ENCODE measurements at regions not wholly inside any gene's neighbourhood (a gene's known extent, or its start where the extent isn't known, plus 50 kb on each side); places are given as distances from the start of the nearest gene placed in this dataset.
A peak's percentile ranks its signal among the peaks of the same experiment; 100 is the strongest.

DNA sequence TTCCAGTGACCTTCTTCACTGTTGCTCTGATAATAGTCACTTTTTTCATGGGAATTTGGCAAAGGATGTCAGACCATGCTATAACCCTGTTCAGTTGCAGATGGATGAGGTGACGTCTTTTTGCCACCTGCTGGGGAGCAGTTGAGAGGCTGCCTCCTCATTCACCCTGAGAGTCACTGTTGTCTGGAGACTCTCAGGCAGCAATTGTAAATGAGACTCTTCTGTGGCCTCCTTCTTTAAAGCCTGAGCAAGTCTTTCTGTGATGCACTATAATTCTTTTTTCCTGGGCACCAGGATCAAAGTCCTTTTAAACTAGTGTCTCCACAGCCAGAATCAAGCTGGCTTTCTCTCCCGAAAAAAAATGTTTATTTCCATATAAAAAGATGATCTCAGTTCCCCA, 345.1 kb downstream of the ARL4A start:
- peak overlapping the region; percentile 79 for H3K27ac ChIP-seq (ENCODE audit: insufficient read depth, low read depth, low read length, poor library complexity, severe bottlenecking)
- WGBS, 2 experiments: 20 to 26% methylated on average over 2 of the region's 2 CpGs

GRCh38 chr7:13034693-13035092, 347.3 kb downstream of the ARL4A start:
- Histone ChIP-seq H3K9me3 (ENCODE audit: control insufficient read depth, low read length) (no peaks in the 10 kb centered on the region), H3K36me3 (ENCODE audit: control insufficient read depth, insufficient read depth, low read length) (no peaks in the 10 kb centered on the region), H3K4me1 (ENCODE audit: control insufficient read depth, insufficient read depth, low read length) (peaks cover 24% of the 10 kb centered on the region), H3K27ac (ENCODE audit: insufficient read depth, low read depth, low read length, poor library complexity, severe bottlenecking) (no peak overlapping the region), H3K4me3 (ENCODE audit: insufficient read depth, low read depth, low read length) (no peak overlapping the region), H3K27me3 (ENCODE audit: control insufficient read depth, insufficient read depth, low read length, poor library complexity, severe bottlenecking) (no peaks in the 10 kb centered on the region)
- 82 to 96% methylated on average over 1 of the region's 1 CpG for WGBS, 2 experiments

More for the DNA sequence above, 345.1 kb downstream of the ARL4A start:
- Histone ChIP-seq H3K36me3 (ENCODE audit: control insufficient read depth, insufficient read depth, low read length) (no peaks in the 10 kb centered on the region), H3K4me3 (ENCODE audit: insufficient read depth, low read depth, low read length) (no peak overlapping the region), H3K9me3 (ENCODE audit: control insufficient read depth, low read length) (no peaks in the 10 kb centered on the region), H3K27me3 (ENCODE audit: control insufficient read depth, insufficient read depth, low read length, poor library complexity, severe bottlenecking) (no peaks in the 10 kb centered on the region), H3K4me1 (ENCODE audit: control insufficient read depth, insufficient read depth, low read length) (peaks cover 24% of the 10 kb centered on the region)

- Histone ChIP-seq H3K4me3 (ENCODE audit: insufficient read depth, low read depth, low read length) (no peak overlapping the region), H3K9me3 (ENCODE audit: control insufficient read depth, low read length) (no peaks in the 10 kb centered on the region), H3K27ac (ENCODE audit: insufficient read depth, low read depth, low read length, poor library complexity, severe bottlenecking) (no peak overlapping the region), H3K4me1 (ENCODE audit: control insufficient read depth, insufficient read depth, low read length) (peaks cover 24% of the 10 kb centered on the region), H3K27me3 (ENCODE audit: control insufficient read depth, insufficient read depth, low read length, poor library complexity, severe bottlenecking) (no peaks in the 10 kb centered on the region), H3K36me3 (ENCODE audit: control insufficient read depth, insufficient read depth, low read length) (no peaks in the 10 kb centered on the region)
- 93 to 97% methylated on average over 4 of the region's 4 CpGs for WGBS, 2 experiments
These were observed 347.8 kb downstream of the ARL4A start for GRCh38 chr7:13035233-13035632.

- Histone ChIP-seq H3K27me3 (ENCODE audit: control insufficient read depth, insufficient read depth, low read length, poor library complexity, severe bottlenecking) (no peaks in the 10 kb centered on the region), H3K9me3 (ENCODE audit: control insufficient read depth, low read length) (no peaks in the 10 kb centered on the region), H3K4me3 (ENCODE audit: insufficient read depth, low read depth, low read length) (no peak overlapping the region), H3K36me3 (ENCODE audit: control insufficient read depth, insufficient read depth, low read length) (no peaks in the 10 kb centered on the region), H3K4me1 (ENCODE audit: control insufficient read depth, insufficient read depth, low read length) (peaks cover 24% of the 10 kb centered on the region), H3K27ac (ENCODE audit: insufficient read depth, low read depth, low read length, poor library complexity, severe bottlenecking) (no peak overlapping the region)
These were observed 348.9 kb downstream of the ARL4A start for GRCh38 chr7:13036256-13036780.

GRCh38 chr7:13037216-13037615, 349.8 kb downstream of the ARL4A start:
- 46 to 64% methylated on average over 1 of the region's 1 CpG for WGBS, 2 experiments
- H3K4me3 ChIP-seq (ENCODE audit: insufficient read depth, low read depth, low read length): no peak overlapping the region
- no peaks in the 10 kb centered on the region for H3K27me3 ChIP-seq (ENCODE audit: control insufficient read depth, insufficient read depth, low read length, poor library complexity, severe bottlenecking)
- H3K36me3 ChIP-seq (ENCODE audit: control insufficient read depth, insufficient read depth, low read length): no peaks in the 10 kb centered on the region
- no peak overlapping the region for H3K27ac ChIP-seq (ENCODE audit: insufficient read depth, low read depth, low read length, poor library complexity, severe bottlenecking)
- H3K4me1 ChIP-seq (ENCODE audit: control insufficient read depth, insufficient read depth, low read length): peaks cover 18% of the 10 kb centered on the region
- no peaks in the 10 kb centered on the region for H3K9me3 ChIP-seq (ENCODE audit: control insufficient read depth, low read length)

DNA sequence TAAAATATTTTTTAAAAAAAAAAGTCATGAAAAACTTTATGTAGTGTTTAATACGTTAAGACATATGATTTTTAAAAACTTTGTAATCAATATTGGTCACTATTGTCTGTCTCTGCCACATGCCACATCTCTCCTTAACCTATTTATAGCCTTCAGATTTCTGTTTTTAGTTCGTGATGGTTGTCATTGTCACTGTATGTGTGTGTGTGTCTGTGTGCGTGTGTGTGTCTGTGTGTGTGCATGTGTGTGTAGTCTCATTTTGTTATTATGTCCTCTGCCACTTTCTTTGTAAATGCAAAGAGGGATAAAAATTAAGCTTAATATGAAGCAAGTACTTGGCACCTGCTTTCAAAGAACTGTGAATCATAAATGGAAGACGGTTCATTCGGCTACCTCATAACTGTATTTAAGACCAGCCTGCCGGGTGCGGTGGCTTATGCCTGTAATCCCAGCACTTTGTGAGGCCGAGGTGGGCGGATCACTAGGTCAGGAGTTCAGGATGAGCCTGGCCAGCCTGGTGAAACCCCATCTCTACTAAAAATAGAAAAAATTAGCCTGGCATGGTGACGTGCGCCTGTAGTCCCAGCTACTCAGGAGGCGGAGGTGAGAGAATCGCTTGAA, 354.0 kb downstream of the ARL4A start:
- H3K9me3 ChIP-seq (ENCODE audit: control insufficient read depth, low read length): no peaks in the 10 kb centered on the region
- WGBS, 2 experiments: 91 to 93% methylated on average over 12 of the region's 13 CpGs

DNA sequence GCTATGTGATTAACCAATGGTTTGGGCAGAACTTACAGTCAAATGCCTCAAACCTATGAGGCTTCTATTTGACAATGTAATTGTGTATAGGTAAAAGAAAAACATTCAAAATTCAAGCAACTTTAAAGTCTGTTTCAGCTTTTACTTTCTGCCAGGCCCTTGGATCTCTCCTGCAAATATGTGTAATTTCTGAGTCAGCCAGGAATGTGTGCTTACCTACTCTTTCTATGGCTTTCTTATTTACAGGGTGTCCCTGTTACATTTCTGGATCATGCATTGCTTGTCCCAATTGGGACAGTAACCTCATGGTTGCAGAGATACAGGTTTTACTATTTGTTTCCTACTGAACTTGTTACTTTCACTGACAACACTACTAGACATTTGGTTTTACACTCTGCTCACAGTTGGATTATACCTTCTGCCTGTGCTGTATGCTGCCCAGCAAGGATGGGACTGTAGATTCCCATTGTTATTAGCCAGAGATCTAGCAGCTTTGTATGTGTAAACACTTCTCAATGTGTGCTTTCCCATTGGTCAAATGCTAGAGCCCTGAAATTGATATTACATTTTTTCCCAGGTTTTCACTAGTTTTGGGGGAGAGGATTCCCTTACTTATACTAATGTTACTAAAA, 355.3 kb downstream of the ARL4A start:
- no peaks in the 10 kb centered on the region for H3K4me1 ChIP-seq (ENCODE audit: control insufficient read depth, insufficient read depth, low read length)
- no peaks in the 10 kb centered on the region for H3K36me3 ChIP-seq (ENCODE audit: control insufficient read depth, insufficient read depth, low read length)
- H3K4me3 ChIP-seq (ENCODE audit: insufficient read depth, low read depth, low read length): no peak overlapping the region
- H3K27ac ChIP-seq (ENCODE audit: insufficient read depth, low read depth, low read length, poor library complexity, severe bottlenecking): peak overlapping the region; percentile 16
- H3K9me3 ChIP-seq (ENCODE audit: control insufficient read depth, low read length): no peaks in the 10 kb centered on the region
- no peaks in the 10 kb centered on the region for H3K27me3 ChIP-seq (ENCODE audit: control insufficient read depth, insufficient read depth, low read length, poor library complexity, severe bottlenecking)

More for the DNA sequence above, 354.0 kb downstream of the ARL4A start:
- no peaks in the 10 kb centered on the region for H3K27me3 ChIP-seq (ENCODE audit: control insufficient read depth, insufficient read depth, low read length, poor library complexity, severe bottlenecking)
- no peaks in the 10 kb centered on the region for H3K36me3 ChIP-seq (ENCODE audit: control insufficient read depth, insufficient read depth, low read length)
- H3K4me3 ChIP-seq (ENCODE audit: insufficient read depth, low read depth, low read length): no peak overlapping the region
- no peaks in the 10 kb centered on the region for H3K4me1 ChIP-seq (ENCODE audit: control insufficient read depth, insufficient read depth, low read length)
- no peak overlapping the region for H3K27ac ChIP-seq (ENCODE audit: insufficient read depth, low read depth, low read length, poor library complexity, severe bottlenecking)

- Histone ChIP-seq H3K9me3 (ENCODE audit: control insufficient read depth, low read length) (no peaks in the 10 kb centered on the region), H3K27ac (ENCODE audit: insufficient read depth, low read depth, low read length, poor library complexity, severe bottlenecking) (no peak overlapping the region), H3K4me1 (ENCODE audit: control insufficient read depth, insufficient read depth, low read length) (no peaks in the 10 kb centered on the region), H3K27me3 (ENCODE audit: control insufficient read depth, insufficient read depth, low read length, poor library complexity, severe bottlenecking) (no peaks in the 10 kb centered on the region), H3K36me3 (ENCODE audit: control insufficient read depth, insufficient read depth, low read length) (no peaks in the 10 kb centered on the region), H3K4me3 (ENCODE audit: insufficient read depth, low read depth, low read length) (no peak overlapping the region)
- WGBS, 2 experiments: 75 to 85% methylated on average over 2 of the region's 2 CpGs
These were observed 356.9 kb downstream of the ARL4A start for GRCh38 chr7:13044309-13044708.

DNA sequence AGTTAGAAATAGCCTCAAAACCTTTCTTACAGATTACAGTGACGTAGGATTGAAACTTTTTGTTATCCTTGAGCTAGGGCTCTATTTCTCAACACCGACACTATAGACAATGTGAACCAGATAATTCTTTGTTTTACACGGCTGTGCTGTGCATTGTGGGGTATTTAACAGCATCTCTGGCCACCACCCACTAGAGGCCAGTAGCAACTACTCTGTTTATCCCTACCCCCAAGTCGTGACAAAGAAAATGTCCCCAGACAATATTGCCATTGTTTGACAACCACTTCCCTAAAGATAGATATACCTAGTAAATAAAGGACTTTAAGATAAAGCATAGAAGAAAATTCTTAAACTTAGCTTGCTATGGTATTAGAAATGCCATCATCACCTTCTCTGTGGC, 359.6 kb downstream of the ARL4A start:
- no peak overlapping the region for H3K4me3 ChIP-seq (ENCODE audit: insufficient read depth, low read depth, low read length)
- H3K4me1 ChIP-seq (ENCODE audit: control insufficient read depth, insufficient read depth, low read length): no peaks in the 10 kb centered on the region
- no peak overlapping the region for H3K27ac ChIP-seq (ENCODE audit: insufficient read depth, low read depth, low read length, poor library complexity, severe bottlenecking)
- no peaks in the 10 kb centered on the region for H3K36me3 ChIP-seq (ENCODE audit: control insufficient read depth, insufficient read depth, low read length)
- 95 to 97% methylated on average over 3 to 4 of the region's 4 CpGs for WGBS, 2 experiments
- no peaks in the 10 kb centered on the region for H3K9me3 ChIP-seq (ENCODE audit: control insufficient read depth, low read length)
- H3K27me3 ChIP-seq (ENCODE audit: control insufficient read depth, insufficient read depth, low read length, poor library complexity, severe bottlenecking): no peaks in the 10 kb centered on the region

DNA sequence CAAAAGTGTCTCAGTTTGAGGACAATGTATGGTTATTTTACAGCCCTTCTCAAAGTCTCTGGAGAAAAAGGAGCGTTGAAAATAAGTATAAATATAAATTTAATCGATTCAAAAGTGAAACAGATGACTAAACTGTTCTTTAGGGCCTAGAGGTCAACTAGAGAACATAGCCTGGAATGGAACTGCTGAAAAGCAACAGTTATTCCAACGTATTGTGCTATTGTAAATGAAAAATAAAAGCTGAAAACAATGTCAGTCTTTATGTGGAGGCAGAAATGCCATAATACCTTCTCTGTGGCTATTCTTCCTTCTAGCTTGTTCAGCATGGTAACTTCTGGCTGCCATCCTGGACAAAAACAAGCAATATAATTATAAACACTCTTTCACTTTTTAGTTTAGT, 362.5 kb downstream of the ARL4A start:
- WGBS, 2 experiments: 92 to 100% methylated on average over 3 of the region's 3 CpGs

More for the DNA sequence above, 362.5 kb downstream of the ARL4A start:
- Histone ChIP-seq H3K27me3 (ENCODE audit: control insufficient read depth, insufficient read depth, low read length, poor library complexity, severe bottlenecking) (no peaks in the 10 kb centered on the region), H3K36me3 (ENCODE audit: control insufficient read depth, insufficient read depth, low read length) (no peaks in the 10 kb centered on the region), H3K9me3 (ENCODE audit: control insufficient read depth, low read length) (no peaks in the 10 kb centered on the region), H3K4me3 (ENCODE audit: insufficient read depth, low read depth, low read length) (no peak overlapping the region), H3K27ac (ENCODE audit: insufficient read depth, low read depth, low read length, poor library complexity, severe bottlenecking) (peak overlapping the region; percentile 11), H3K4me1 (ENCODE audit: control insufficient read depth, insufficient read depth, low read length) (no peaks in the 10 kb centered on the region)
